NCI-H1930 (cell line): ENCODE measurements at regions not wholly inside any gene's neighbourhood (a gene's known extent, or its start where the extent isn't known, plus 50 kb on each side); places are given as distances from the start of the nearest gene placed in this dataset.

Experiments used
- DNase-seq, 2 experiments: peaks; one replicate each; lab custom pipeline; 2025; lab: John Stamatoyannopoulos, UW

DNA sequence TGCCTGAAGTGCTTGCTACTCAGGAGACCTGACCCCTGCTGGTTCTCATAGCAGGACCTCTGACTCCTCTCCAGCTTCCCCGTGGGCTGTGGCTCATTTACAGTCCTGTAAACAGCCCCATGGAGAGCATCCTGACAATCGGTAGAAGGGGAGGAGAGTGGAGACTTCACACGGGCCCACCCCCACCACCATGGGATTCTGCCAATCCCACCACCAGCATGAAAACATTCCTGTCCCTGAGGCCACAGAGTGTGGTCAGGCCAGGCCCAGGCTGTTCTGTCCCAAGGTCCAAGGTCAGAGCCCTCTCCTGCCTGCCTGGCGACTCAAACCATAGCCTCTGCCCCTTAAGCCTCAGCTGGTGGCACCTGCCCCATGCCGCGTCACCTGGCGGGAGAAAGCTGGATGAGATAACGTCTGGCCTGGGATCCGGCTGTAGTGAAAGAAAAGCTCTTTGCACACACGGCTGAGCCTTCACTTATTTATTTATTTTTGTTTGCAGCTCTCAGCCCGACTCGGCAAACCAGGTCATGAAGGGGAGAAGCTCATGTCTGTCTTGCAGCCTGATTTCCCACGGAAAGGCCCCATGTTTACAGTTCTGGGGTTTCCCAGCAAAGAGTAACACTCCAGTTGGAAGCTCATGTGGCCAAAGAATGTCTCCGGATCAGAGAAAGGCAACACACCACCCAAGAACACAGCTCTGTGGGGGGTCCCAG, 293.6 kb upstream of the ZMIZ1 start:
- no peak for DNase-seq

- no peak for DNase-seq
Observed at GRCh38 chr10:78775891-78776290, 292.9 kb upstream of the ZMIZ1 start.

- DNase-seq, result no peak
Observed at GRCh38 chr10:78776756-78777155, 292.0 kb upstream of the ZMIZ1 start.

GRCh38 chr10:78777466-78777865, 291.3 kb upstream of the ZMIZ1 start:
- DNase-seq, result no peak

DNA sequence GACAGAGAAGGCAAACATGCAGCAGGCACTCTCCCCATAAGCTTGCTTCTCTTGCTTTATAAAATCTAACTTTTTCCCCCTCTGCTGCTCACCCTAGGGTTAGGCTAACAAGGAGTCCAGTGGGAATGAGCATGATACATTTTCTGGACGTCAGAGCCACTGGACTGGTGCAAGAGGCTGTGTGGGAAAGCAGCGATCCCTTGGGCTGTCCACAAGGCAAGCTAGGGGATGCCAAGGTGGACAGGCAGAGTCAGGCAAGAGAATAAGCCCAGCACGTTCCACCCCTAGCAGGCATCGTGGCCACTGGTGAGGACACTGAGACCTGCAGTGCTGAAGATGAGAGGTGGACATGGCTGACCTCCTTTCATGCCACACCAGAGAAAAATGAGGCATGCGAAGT, 290.9 kb upstream of the ZMIZ1 start:
- DNase-seq, result no peak

- no peak for DNase-seq
Observed at GRCh38 chr10:78778444-78779338, 290.1 kb upstream of the ZMIZ1 start.

GRCh38 chr10:78779339-78779955, 289.3 kb upstream of the ZMIZ1 start:
- DNase-seq, result no peak

DNA sequence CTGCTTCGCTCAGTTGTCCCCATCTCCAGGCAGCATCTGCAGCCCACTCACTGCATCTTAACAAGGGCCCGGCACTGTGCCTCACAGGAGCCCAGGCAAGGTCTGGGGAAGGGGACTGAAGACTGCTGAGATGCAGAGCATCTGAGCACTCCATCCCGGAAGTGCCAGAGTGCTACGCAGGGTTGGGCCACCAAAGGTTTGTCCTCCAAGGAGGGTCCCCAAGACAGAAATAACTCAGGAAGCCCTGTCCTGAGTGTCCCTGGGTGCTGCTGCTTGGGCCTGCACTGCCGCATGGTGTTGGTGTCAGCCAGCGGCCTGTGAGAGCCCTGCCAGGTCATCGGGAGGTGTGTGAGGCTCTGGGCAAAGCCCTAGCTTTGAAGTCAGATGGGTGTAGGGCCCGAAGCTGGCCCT, 288.2 kb upstream of the ZMIZ1 start:
- DNase-seq, result no peak

DNA sequence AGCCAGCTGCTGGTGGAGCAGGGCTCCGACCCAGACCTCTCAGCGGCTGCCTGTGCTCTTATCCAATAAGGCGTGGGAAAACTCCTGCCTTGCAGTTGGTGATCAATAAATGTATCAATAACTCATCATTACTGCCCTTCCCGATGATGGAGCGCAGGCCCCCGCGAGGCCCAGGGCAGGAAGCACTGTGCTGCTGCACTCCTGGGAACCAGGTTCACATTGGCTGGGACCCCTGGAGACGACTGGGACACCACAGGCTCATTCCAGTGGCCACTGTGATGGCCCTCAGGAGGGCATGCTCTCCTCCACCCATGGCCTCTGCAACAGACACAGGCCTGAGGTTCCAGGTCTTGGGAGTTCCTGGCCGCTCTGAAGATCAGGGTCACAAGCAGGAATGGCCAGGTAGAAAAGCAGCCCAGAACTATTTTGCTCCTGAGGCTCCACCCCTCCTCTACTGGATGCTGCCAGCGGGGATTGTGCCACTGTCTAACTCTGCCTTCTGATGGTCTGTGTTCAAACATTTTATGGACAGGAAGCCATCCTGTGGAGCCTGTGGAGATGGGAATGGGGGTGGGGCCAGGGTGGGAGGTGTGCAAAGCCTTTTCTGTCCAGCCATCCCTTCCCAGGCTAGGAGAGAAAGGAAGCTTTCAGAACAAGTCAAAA, 287.4 kb upstream of the ZMIZ1 start:
- DNase-seq, result no peak

DNA sequence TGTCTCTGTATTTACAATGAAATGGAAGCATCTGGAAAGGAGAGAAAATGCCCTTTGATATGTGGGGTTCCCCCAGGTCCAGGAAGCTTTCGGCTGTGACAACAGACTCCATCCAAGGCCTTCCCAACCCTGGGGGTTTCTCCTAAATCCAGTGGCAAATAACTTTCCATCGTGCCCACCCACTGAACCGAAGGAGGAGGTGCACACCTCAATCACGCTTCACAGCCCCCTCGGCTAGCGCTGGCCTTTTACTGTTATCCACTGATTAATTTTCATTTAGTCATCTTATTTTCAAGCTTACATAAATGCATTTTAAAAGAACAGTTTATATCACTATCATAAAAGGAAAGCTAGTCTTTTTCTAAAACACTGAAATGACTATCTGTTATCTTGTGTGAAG, 286.8 kb upstream of the ZMIZ1 start:
- DNase-seq, result no peak

- no peak for DNase-seq
Observed at GRCh38 chr10:78782441-78782840, 286.3 kb upstream of the ZMIZ1 start.

GRCh38 chr10:78783753-78784152, 285.0 kb upstream of the ZMIZ1 start:
- DNase-seq, result no peak

DNA sequence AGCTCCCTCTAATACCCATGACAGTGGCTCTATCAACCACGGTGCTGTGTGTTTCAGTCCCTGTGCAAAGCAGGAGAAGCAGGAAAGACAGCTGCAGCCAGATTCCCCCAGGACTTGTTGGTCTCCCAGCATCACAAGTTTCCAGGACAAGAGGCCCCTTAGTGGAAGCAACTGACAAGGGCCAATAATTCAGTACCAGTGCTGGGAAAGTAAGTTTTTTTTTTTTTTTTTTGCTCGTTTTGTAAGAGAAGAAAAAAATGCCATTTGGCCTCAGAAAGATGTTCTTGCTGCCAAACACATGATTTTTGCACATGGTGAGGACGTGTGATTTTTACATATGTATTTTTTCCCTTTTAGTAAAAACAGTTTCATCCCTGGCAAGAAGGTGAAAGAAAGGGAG, 284.2 kb upstream of the ZMIZ1 start:
- DNase-seq, result no peak

DNA sequence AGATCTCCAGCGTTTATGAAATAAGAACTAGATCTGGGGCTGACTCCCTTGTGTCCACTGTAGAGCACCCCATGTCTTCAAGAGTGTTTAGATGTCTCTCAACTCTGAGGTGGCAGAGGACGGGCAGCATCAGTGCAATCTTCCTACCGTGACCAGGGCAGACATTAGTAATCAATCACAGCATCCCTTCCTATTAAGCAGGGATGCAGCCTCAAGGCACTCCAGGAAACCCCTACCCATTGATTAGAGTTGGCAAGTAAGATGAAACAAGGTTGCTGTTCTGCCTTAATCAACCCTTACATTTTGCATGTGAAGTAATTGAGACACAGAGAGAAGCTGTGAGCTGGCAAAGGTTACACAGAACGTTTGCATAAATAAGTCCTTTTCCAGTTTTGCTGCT, 283.7 kb upstream of the ZMIZ1 start:
- no peak for DNase-seq

DNA sequence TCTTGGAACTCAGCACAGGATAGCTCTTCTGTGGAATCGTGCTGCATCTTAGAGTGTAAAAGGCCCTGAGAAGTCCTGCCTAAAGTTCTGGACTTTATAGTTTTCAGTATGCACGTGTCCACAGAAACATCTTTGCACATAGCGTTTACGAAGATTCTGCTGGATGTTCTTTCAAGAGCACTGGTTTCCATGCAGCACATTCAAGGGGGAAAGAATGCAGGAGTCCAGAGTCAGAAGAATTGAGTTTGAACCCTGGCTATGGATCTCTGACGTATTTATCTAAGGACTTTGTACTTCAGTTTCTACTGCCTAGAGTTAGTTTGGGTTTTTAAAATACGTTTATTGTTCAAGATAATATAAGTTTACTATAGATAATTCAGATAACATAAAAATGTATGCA, 282.8 kb upstream of the ZMIZ1 start:
- DNase-seq, result no peak

DNA sequence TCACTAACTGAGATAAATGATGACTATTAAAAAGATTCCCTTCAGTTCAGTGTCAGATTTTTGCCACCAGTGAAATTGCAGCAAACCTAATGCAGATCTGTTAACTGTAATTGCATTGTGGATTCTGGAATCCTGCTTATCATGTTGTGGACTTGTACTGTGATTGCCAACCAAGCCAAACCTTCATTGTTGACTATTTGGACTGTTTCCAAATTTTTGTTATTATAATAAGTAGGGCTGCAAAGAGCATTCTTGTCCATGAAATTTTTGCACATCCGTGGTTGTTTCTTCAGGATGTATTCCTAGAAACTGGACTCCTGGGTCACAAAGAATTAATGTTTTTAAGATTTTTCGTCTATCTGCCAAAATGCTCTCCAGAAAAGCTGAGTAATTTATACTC, 281.6 kb upstream of the ZMIZ1 start:
- no peak for DNase-seq

DNA sequence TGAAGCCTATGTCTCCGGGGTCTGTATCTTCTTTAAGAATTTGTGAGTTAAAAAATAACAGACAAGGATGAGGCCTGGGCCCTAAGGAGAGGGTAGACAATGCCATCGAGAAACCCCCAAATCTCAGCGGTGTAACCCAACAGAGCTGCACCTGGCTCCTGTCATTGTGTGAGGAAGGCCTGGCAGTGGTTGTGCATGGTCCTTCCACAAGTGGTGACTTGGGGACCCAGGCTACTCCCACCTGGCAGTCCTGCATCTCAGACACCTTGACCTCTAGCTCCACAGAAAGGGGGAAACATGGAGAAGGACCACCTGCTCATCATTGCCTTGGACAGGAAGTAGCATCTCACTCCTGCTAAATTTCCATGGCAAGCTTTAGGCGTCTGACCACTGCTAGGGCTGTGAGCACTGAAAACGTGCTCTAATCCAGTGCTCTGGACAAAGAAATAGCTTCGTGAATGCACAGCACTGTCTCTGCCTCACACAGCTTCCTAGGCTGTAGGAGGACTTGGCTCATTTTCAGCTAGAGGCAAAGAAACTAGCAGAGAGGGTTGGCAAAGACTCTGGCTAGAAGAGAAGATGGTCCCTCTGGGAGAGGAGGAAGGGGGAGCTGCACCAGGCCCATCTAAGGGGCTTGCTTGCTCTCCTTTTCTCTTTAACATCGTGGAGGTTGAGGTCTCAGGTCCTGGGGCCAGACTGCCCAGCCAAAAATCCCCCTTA, 273.9 kb upstream of the ZMIZ1 start:
- no peak for DNase-seq

- no peak for DNase-seq
Observed at GRCh38 chr10:78798976-78799730, 269.6 kb upstream of the ZMIZ1 start.

DNA sequence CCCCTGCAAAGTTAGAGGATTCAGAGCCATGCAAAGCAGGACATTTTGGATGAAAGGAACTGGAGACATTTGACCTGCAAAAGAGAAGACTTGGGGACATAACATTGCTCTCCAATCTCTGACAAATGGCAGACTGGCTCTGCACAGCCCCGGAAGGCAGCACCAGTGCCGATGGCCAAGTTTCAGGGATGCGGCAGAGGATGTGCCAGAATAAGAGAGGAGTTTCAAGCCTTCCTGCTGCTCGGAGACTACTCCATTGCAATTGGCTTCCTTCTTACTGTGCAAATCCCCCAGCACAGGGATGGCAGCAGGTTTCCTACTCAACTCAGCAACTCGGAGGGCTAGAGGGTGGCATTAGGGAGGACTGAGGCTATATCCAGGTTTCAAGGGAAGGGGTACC, 268.8 kb upstream of the ZMIZ1 start:
- DNase-seq, result no peak

DNA sequence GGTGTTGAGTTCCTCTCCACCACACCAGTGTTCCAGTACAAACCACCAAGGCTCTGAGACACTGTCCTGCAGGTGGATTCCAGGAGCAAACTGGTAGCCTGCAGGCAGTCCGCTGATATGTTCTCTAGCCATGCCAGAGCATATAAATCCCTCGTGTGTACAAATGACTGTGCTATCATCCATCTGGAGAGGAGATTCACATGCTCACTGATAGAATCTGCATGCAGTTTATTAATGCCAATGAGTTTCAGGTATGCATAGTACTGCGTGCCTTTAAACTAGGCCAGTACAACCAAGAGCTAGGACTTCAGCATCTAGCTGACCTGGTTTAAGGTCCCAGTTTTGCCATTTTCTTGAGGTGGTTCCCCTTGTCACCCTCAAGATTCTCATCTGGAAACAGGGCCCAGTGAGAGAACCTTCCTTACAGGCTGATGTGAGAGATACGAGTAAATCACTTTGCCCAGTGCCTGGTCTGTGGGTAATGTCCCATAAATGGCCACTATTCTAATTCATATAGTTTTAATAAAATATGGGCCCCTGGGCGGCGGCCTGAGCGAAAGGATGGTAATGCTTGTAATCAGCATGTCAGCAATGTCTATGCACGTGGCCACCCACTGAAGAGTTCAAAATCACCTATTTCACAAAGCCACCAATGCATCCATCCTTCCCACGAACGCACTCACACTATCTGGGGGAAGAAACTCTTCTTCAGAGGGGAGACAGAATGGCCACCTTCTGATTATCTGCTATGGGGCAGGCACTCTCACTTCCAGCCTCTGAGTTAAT, 268.0 kb upstream of the ZMIZ1 start:
- no peak for DNase-seq
